ENCODE measurements at regions not wholly inside any gene's neighbourhood (a gene's known extent, or its start where the extent isn't known, plus 50 kb on each side); places are given as distances from the start of the nearest gene placed in this dataset.

DNA sequence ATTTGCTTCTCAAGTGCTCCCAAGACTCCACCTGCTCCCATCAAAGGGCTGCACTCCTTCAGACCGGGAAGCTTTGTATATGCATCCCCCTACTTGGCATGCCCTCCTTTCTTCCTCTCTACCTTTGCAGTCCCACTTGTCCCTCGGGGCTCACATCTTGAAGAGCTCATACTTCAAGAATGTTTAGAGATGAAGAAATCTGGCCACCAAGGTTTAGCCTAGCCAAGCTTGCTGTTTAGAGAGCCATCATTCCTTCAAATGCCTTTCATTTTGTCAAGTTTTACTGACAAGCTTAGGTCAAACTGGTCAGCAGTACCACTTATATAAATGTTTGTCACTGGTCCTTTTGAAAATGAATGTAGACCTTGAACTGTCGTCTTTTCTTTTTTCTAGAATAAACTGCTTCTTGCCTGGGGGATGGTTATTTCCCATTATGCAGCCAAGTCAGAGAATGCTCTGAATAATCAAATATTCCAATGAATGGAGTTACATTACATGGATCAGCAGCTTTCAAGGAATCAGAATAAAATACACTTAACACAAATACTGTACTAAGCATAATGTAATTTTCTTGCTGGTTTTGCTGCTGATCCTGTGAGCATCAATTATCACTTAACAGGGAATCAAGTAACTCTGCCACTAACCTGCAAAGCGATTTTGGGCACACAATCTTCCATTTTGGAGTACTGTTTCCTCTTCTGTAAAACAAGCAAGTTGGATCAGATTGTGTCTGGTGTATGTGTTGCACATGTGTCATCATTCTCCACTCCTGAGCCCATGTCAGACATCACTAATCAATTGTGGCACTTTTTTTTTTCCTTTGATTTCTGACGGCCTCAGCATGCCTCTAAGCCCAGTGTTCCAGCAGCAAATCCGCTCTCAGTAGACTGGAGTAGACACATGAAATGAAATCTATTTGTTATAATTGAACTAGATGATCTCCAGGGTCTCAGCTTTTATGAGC is 357.9 kb downstream of the PTEN start:
- no peak for DNase-seq
- Histone ChIP-seq H3K4me1 (peaks cover 14% of the 10 kb centered on the region), H3K27ac (replicated peaks) (no peak overlapping the region), H3K4me3 (no peak overlapping the region), H3K27me3 (ENCODE audit: low read depth) (no peaks in the 10 kb centered on the region), H3K9me3 (replicated peaks) (no peaks in the 10 kb centered on the region), H3K36me3 (no peaks in the 10 kb centered on the region)
- TF ChIP-seq, protein P1, sequence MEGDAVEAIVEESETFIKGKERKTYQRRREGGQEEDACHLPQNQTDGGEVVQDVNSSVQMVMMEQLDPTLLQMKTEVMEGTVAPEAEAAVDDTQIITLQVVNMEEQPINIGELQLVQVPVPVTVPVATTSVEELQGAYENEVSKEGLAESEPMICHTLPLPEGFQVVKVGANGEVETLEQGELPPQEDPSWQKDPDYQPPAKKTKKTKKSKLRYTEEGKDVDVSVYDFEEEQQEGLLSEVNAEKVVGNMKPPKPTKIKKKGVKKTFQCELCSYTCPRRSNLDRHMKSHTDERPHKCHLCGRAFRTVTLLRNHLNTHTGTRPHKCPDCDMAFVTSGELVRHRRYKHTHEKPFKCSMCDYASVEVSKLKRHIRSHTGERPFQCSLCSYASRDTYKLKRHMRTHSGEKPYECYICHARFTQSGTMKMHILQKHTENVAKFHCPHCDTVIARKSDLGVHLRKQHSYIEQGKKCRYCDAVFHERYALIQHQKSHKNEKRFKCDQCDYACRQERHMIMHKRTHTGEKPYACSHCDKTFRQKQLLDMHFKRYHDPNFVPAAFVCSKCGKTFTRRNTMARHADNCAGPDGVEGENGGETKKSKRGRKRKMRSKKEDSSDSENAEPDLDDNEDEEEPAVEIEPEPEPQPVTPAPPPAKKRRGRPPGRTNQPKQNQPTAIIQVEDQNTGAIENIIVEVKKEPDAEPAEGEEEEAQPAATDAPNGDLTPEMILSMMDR (IDR thresholded peaks at IDR 0.05; ENCODE audit: borderline replicate concordance): no peak
- intact Hi-C loops (cut with micrococcal nuclease): no loop called here

- TF ChIP-seq, protein P1 (IDR thresholded peaks at IDR 0.05; ENCODE audit: borderline replicate concordance): no peak
- H3K36me3 ChIP-seq: no peaks in the 10 kb centered on the region
- H3K27ac ChIP-seq (replicated peaks): no peak overlapping the region
- peaks cover 30% of the 10 kb centered on the region for H3K4me1 ChIP-seq
- DNase-seq: no peak
- intact Hi-C loops (cut with micrococcal nuclease): no loop called here
- H3K4me3 ChIP-seq: no peak overlapping the region
- no peaks in the 10 kb centered on the region for H3K27me3 ChIP-seq (ENCODE audit: low read depth)
- H3K9me3 ChIP-seq (replicated peaks): no peaks in the 10 kb centered on the region
Observed at GRCh38 chr10:88222881-88223280, 359.5 kb downstream of the PTEN start.
